Activated naive CD4-positive, alpha-beta T cell treated with anti-CD3 and anti-CD28 coated beads for 36 hours (primary cell): ENCODE measurements at regions not wholly inside any gene's neighbourhood (a gene's known extent, or its start where the extent isn't known, plus 50 kb on each side); places are given as distances from the start of the nearest gene placed in this dataset.

Experiments used
- CTCF ChIA-PET: fragments of 350-600 bp; sonication (Branson Sonifier 250); formaldehyde crosslinking; loops from one replicate; lab custom pipeline; 2021; ENCODE audit warnings: antibody characterized with exemption; lab: Charles Lee
- DNase-seq: peaks from one replicate; pipeline ENCODE4 v3.0.0-alpha.2; 2020
- H3K27ac Mint-ChIP-seq: one replicate; pipeline ENCODE4 v1.8.0; 2021; ENCODE audit warnings: mild to moderate bottlenecking, mixed read lengths
- H3K27me3 Mint-ChIP-seq: one replicate; pipeline ENCODE4 v1.8.0; 2021; ENCODE audit warnings: low read depth, mixed read lengths
- H3K36me3 Mint-ChIP-seq: one replicate; pipeline ENCODE4 v1.8.0; 2021; ENCODE audit warnings: low read depth, mixed read lengths
- H3K4me1 Mint-ChIP-seq: one replicate; pipeline ENCODE4 v1.8.0; 2021; ENCODE audit warnings: low read depth, mixed read lengths
- H3K4me3 Mint-ChIP-seq: one replicate; pipeline ENCODE4 v1.8.0; 2021; ENCODE audit warnings: mild to moderate bottlenecking, moderate library complexity, mixed read lengths
- H3K9me3 Mint-ChIP-seq: one replicate; pipeline ENCODE4 v1.8.0; 2021; ENCODE audit warnings: mixed read lengths
- intact Hi-C: fragments of 100-400 bp; cut with micrococcal nuclease; formaldehyde crosslinking; loops from one replicate; pipeline ENCODE4 v1.15.1; 2023

DNA sequence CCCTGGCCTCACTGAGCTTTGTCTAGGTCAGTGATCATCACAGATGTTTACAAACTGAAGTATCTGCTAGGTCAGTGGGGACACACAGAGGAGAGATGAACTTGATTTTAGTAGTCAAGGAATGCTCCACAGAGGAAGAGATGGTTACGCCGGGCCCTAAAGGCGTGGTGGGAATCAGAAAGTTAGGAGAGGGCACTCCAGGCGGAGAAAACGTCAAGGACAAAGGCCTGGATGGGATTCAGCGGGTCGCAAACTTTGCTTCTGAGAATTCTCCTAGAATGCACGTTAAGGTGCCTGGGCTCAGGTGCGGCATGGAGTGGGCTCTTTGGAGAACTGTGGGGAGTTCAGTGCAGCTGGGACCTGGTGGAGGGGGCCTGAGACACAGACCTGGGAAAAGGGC, 78.8 kb downstream of the TMEM17 start:
- CTCF ChIA-PET = no interaction called here
- no peaks in the 10 kb centered on the region for H3K9me3 Mint-ChIP-seq
- intact Hi-C loops = no loop called here
- no peaks in the 10 kb centered on the region for H3K27me3 Mint-ChIP-seq
- no peak overlapping the region for H3K4me3 Mint-ChIP-seq
- no peaks in the 10 kb centered on the region for H3K4me1 Mint-ChIP-seq
- DNase-seq = no peak
- no peaks in the 10 kb centered on the region for H3K36me3 Mint-ChIP-seq
- H3K27ac Mint-ChIP-seq = no peak overlapping the region

DNA sequence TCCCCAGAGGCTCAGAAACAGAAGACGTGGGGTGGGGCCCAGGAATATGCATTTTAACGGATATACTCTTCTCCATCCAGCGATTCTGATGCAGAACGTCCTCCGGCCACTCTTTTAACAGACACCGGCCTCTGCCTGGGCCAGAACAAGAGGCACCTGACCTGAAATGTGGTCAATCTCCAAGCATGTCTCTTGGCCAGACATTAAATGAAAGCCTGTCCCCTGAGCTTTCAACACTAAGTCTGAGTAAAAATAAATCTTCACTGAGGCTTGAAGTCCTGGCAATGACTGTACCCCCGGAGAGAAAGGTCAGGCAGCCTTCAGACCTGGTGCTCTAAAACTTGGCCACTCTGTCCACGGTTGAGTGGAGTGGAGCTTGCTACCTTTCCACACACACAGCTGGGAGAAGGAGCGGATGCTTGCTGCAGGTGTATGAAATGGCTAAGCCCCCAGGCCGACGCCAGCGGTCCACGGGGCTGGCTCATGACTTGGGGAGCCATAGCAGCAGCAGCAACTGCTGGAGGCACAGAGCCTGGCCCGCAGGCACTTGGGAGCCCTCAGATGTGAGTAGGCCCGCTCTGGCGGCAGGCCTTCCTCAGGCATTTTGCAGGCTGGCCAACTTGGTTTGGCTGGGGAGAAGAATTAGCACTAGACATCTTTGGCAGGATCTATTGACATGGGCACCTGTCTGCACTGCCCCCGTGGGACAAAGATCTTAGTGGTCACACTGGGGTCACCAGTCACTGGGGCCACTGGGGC, 79.7 kb downstream of the TMEM17 start:
- H3K27ac Mint-ChIP-seq = no peak overlapping the region
- intact Hi-C loops = no loop called here
- no peaks in the 10 kb centered on the region for H3K36me3 Mint-ChIP-seq
- no peak for DNase-seq
- no peak overlapping the region for H3K4me3 Mint-ChIP-seq
- CTCF ChIA-PET = no interaction called here
- no peaks in the 10 kb centered on the region for H3K27me3 Mint-ChIP-seq
- no peaks in the 10 kb centered on the region for H3K9me3 Mint-ChIP-seq
- no peaks in the 10 kb centered on the region for H3K4me1 Mint-ChIP-seq

DNA sequence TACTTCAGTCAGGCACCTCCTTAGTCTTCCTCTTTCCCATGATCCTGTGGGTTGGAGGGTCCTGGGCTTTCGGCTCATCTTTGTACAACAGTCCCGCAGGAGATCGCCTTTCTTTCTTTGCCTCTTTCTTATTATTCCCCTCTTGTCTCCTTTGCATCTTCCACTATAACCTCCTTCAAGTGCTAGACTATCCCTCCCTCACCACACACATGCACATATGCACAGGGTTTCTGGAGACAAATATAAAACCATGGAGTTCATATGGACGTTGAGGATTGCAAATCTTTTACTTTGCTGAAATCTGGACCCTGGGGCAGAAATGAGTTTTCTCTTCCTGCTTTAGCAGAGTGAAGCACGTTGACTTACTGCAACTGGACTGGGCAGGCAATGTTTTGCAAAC, 80.3 kb downstream of the TMEM17 start:
- no peak overlapping the region for H3K4me3 Mint-ChIP-seq
- CTCF ChIA-PET = no interaction called here

DNA sequence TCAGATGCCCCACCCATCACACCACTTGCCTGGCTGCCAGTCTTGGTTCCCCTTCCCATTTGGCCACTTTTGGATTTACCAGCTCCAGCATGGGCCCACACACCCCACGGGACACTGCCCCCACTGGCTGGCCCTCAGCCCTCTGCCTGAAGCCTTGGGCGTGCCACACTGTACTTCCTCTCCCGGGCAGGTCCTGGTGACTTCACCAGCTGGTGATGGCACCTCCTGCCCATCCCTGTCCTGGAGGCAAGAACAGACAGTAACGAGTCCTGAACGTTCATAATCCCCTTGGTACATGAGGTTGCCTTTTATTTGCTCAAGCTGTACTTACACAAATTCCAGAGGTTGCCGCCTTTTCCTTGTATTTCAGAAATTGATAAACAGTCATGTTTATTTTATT, 81.1 kb downstream of the TMEM17 start:
- no peaks in the 10 kb centered on the region for H3K27me3 Mint-ChIP-seq
- intact Hi-C loops = no loop called here
- CTCF ChIA-PET = interaction anchor here (1.0 kb wide), 1 partner anchor 15 kb away, joined by 3 read pairs; no protein-coding TSS in a partner anchor
- no peak overlapping the region for H3K4me3 Mint-ChIP-seq
- no peaks in the 10 kb centered on the region for H3K36me3 Mint-ChIP-seq
- H3K27ac Mint-ChIP-seq = no peak overlapping the region
- no peaks in the 10 kb centered on the region for H3K4me1 Mint-ChIP-seq
- DNase-seq = no peak
- no peaks in the 10 kb centered on the region for H3K9me3 Mint-ChIP-seq

More for the DNA sequence above, 80.3 kb downstream of the TMEM17 start:
- no peaks in the 10 kb centered on the region for H3K4me1 Mint-ChIP-seq
- intact Hi-C loops = no loop called here
- no peaks in the 10 kb centered on the region for H3K36me3 Mint-ChIP-seq
- H3K27me3 Mint-ChIP-seq = no peaks in the 10 kb centered on the region
- H3K27ac Mint-ChIP-seq = no peak overlapping the region
- no peak for DNase-seq
- H3K9me3 Mint-ChIP-seq = no peaks in the 10 kb centered on the region

DNA sequence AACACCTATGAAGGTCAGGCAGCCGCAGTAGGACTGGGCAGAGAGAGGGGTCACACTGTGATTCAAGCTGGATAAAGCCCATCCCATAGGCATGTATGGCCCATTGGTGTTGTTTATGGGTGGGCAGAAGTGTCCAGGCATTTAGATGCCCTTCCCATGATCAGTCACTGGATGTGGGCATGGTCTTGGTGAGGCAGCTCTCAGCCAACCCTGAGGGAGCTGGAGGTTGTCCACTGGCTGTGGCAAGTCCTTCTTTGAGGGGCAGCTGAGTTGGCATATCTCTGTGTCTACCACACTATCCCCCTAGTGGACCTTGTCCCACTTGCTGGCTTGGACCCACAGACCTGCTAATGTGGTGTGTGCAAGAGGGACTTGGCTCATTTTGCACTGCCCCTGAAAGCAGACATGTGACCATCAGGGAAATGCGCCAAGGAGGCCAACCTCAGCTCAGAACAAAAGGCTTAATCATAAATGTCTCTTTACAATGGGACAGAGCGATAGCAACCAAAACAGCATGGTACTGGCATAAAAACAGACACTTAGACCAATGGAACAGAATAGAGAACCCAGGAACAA, 82.0 kb downstream of the TMEM17 start:
- Mint-ChIP-seq H3K9me3 (peaks cover 2% of the 10 kb centered on the region), H3K4me3 (no peak overlapping the region), H3K4me1 (no peaks in the 10 kb centered on the region), H3K27ac (no peak overlapping the region), H3K27me3 (no peaks in the 10 kb centered on the region), H3K36me3 (no peaks in the 10 kb centered on the region)
- CTCF ChIA-PET = interaction anchor here (1.0 kb wide), 1 partner anchor 14 kb away, joined by 3 read pairs; no protein-coding TSS in a partner anchor
- no peak for DNase-seq
- intact Hi-C loops = no loop called here

DNA sequence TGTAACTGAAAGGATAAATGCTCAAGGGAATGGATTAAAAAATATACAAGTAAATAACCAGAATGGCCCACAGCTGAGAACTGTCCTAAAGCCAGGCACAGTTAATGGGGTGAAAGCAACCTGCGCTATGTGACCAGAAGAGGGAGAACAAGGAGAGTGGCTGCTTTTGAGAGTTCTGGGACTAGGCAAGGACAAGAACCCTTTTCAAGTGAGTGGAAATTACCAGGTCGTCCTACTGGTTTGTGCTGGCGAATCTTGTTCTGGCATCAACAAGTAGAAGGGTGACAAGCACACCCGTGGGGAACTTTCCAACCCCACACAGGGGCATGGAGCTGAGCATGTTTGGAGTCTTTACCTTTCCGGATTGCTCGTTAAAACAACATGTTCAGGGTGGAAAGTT, 82.8 kb downstream of the TMEM17 start:
- Mint-ChIP-seq H3K4me3 (no peak overlapping the region), H3K36me3 (no peaks in the 10 kb centered on the region), H3K9me3 (peaks cover 2% of the 10 kb centered on the region), H3K27me3 (no peaks in the 10 kb centered on the region), H3K27ac (no peak overlapping the region), H3K4me1 (no peaks in the 10 kb centered on the region)
- DNase-seq = no peak
- CTCF ChIA-PET = no interaction called here
- intact Hi-C loops = no loop called here

DNA sequence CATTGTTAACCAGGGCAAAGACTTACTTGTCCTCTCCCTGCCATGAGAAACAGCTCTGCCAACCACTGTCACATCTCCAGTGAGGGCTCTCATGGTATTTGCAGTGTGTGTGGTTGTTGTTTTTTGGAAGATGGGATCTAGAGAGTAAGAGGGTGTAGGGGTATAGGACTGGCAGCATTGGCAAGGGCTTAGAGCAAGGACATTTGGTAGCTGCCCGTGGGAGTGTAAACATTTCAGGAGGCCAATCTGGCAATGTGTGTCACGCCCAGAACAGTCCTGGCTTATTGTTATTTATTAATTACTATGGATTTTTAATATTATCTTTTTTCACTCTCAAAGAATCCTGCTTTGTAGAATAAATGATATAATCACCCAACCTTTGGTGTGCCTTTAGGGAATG, 90.5 kb downstream of the TMEM17 start:
- H3K9me3 Mint-ChIP-seq = peaks cover 2% of the 10 kb centered on the region
- H3K4me3 Mint-ChIP-seq = no peak overlapping the region
- intact Hi-C loops = no loop called here
- H3K36me3 Mint-ChIP-seq = no peaks in the 10 kb centered on the region
- H3K27me3 Mint-ChIP-seq = peaks cover 2% of the 10 kb centered on the region
- DNase-seq = no peak
- CTCF ChIA-PET = interaction anchor here (0.7 to 1.2 kb wide), 3 partner anchors 42 to 450 kb away, joined by 3 to 5 read pairs (median 4); no protein-coding TSS in a partner anchor
- H3K27ac Mint-ChIP-seq = no peak overlapping the region
- peaks cover 3% of the 10 kb centered on the region for H3K4me1 Mint-ChIP-seq

DNA sequence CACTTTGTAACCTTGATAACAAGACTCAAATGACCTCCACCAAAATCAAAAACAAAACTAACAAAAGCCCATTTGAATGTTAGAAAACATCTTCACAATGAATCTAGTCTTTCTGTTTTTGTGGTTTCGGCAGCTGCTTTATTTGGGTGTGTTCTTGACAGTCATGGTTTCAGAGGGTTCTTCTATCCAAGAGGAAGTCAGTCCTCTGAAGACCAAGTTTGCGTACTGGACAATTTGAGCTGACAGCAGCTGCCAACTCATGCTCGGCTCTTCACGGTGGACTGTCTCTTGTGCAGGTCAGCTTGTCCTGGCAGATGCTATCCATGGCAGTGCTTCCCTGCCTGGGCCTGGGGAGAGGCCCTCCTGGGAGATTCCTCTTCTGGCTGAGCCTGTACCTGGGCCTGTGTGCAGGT, 91.0 kb downstream of the TMEM17 start:
- Mint-ChIP-seq H3K4me1 (peaks cover 3% of the 10 kb centered on the region), H3K36me3 (no peaks in the 10 kb centered on the region), H3K27ac (no peak overlapping the region), H3K9me3 (peaks cover 2% of the 10 kb centered on the region), H3K4me3 (no peak overlapping the region), H3K27me3 (peaks cover 2% of the 10 kb centered on the region)
- CTCF ChIA-PET = interaction anchor here (0.7 to 1.7 kb wide), 4 partner anchors 42 to 737 kb away, joined by 4 to 5 read pairs (median 5); no protein-coding TSS in a partner anchor
- no peak for DNase-seq
- intact Hi-C loops = no loop called here

DNA sequence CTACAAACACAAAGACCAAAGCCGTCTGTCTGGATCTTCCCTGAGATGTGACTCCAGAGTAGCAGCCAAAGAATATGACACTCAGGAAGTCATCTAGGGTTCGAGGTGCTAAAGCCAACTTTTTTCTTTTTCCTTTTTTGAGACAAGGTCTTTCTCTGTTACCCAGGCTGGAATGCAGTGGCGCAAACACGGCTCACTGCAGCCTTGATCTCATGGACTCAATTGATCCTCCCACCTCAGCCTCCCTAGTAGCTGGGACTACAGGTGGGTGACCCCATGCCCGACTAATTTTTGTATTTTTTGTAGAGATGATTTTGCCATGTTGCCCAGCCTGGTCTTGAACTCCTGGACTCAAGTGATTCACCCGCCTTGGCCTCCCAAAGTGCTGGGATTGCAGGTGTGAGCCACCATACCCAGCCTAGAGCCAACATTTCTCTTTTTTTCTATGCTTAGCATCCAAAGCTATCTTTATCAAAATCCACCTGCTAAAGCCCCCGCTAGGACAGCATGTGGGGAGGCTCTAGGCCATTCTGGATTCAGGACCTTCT, 92.8 kb downstream of the TMEM17 start:
- CTCF ChIA-PET = interaction anchor here (0.5 to 1.7 kb wide), 6 partner anchors 217 to 499 kb away, joined by 3 to 6 read pairs (median 4); partner anchors contain the start of gene B3GNT2
- Mint-ChIP-seq H3K27ac (no peak overlapping the region), H3K36me3 (no peaks in the 10 kb centered on the region), H3K27me3 (peaks cover 2% of the 10 kb centered on the region), H3K4me1 (peaks cover 3% of the 10 kb centered on the region), H3K4me3 (no peak overlapping the region), H3K9me3 (no peaks in the 10 kb centered on the region)
- DNase-seq = no peak
- intact Hi-C loops = loop anchor here (2.0 to 5.0 kb wide), 2 partner anchors 106 to 214 kb away; no protein-coding TSS in a partner anchor

DNA sequence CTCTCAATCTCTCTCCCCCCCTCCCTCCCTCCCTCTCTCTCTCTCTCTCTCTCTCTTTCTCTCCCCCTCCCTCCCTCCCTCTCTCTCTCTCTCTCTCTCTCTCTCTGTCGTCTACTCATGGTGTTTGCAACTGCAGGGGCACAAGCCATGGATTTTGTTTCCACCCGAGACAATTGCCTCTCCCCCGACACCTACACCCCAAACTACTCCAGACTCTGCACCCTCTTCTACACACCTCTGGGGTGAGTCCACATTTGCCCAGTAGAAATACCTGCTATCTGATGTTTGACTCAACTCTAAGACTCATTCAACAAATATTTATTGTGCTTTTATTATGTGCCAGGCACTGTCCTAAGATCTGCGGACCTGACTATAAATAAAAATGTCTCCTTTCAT, 93.7 kb downstream of the TMEM17 start:
- CTCF ChIA-PET = interaction anchor here (0.6 to 1.5 kb wide), 6 partner anchors 106 to 419 kb away, joined by 3 to 6 read pairs (median 4); no protein-coding TSS in a partner anchor
- Mint-ChIP-seq H3K36me3 (no peaks in the 10 kb centered on the region), H3K9me3 (no peaks in the 10 kb centered on the region), H3K4me1 (peaks cover 3% of the 10 kb centered on the region), H3K27me3 (peaks cover 2% of the 10 kb centered on the region), H3K27ac (no peak overlapping the region), H3K4me3 (no peak overlapping the region)
- intact Hi-C loops = loop anchor here (1.0 to 5.0 kb wide), 4 partner anchors 105 to 494 kb away; no protein-coding TSS in a partner anchor
- DNase-seq = no peak

DNA sequence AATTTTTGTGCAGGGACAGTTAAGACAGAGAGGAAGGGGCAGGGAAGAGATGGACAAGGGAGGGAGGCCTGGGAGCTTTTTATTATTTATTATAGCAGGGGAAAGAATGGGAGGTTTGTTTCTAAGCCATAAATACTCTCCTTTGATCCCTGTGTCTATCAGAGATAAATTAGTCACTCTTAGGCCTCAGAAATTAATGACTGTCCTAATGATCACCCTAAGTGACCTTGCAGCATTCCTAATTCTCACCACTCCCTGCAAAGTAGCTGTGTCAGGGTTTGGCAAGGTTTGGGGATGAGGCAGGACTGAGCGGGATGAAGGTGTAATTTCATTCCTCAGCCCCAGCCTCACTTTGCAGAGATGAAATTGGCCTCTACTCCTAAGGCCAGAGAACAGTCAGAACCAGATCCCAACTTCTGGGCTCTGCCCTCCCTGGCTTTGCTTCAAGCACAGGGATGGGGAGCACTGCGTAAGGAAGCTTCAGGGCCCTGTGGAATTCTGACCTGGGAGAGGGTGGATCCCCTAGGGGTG, 95.0 kb downstream of the TMEM17 start:
- intact Hi-C loops = loop anchor here (5.0 kb wide), 1 partner anchor 104 kb away; no protein-coding TSS in a partner anchor
- Mint-ChIP-seq H3K9me3 (no peaks in the 10 kb centered on the region), H3K4me1 (peaks cover 3% of the 10 kb centered on the region), H3K27ac (no peak overlapping the region), H3K4me3 (no peak overlapping the region), H3K36me3 (no peaks in the 10 kb centered on the region), H3K27me3 (no peaks in the 10 kb centered on the region)
- CTCF ChIA-PET = interaction anchor here (0.5 to 2.2 kb wide), 15 partner anchors 8 to 509 kb away, joined by 3 to 8 read pairs (median 3); no protein-coding TSS in a partner anchor
- no peak for DNase-seq

DNA sequence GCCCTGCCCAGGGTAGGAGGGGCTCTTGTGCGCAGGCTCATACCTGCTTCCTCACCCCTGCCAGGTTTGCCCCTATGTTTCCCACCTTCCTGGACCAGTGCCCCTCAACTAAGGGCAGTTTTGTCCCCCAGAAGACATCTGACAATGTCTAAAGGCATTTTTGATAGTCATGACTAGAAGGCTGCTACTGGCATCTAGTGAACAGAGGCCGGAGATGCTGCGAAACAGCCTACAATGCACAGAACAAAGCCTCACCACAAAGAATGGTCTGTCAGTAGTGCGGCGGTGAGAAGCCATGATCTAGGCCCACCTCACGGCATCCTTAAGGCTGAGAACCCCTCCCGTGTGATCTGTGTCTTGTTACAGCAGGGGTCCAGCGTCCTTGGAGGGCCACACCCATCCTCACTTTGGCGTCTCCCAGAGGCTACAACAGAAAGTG, 96.0 kb downstream of the TMEM17 start:
- intact Hi-C loops = loop anchor here (5.0 kb wide), 1 partner anchor 103 kb away; no protein-coding TSS in a partner anchor
- CTCF ChIA-PET = interaction anchor here (0.7 to 2.2 kb wide), 7 partner anchors 12 to 491 kb away, joined by 3 to 8 read pairs (median 4); no protein-coding TSS in a partner anchor
- Mint-ChIP-seq H3K9me3 (no peaks in the 10 kb centered on the region), H3K4me3 (no peak overlapping the region), H3K36me3 (no peaks in the 10 kb centered on the region), H3K4me1 (peaks cover 3% of the 10 kb centered on the region), H3K27me3 (no peaks in the 10 kb centered on the region), H3K27ac (no peak overlapping the region)
- DNase-seq = no peak
